ENCODE measurements at regions not wholly inside any gene's neighbourhood (a gene's known extent, or its start where the extent isn't known, plus 50 kb on each side); places are given as distances from the start of the nearest gene placed in this dataset.

DNA sequence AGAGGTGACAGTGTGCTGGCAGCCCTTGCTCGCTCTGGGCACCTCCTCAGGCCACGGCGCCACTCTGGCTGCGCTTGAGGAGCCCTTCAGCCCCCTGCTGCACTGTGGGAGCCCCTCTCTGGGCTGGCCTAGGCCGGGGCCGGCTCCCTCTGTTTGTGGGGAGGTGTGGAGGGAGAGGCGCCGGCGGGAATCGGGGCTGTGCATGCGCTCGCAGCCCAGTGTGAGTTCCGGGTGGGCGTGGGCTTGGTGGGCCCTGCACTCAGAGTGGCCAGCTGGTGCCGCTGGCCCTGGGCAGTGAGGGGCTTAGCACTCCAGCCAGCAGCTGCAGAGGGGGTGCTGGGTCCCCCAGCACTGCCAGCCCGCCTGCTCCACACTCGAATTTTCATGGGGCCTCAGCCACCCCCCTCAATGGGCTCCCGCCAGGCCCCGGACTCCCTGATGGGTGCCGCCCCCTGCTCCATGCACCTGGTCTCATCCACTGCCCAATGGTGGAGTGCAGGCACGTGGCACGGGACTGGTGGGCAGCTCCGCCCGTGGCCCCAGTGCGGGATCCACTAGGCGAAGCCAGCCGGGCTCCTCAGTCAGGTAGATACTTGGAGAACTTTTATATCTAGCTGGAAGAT is 96.7 kb upstream of the BET1 start:
- dilution Hi-C loops (cut with HindIII; ENCODE audit: low sequenced_read_pairs, unreplicated experiment) (no loop called here), in situ Hi-C loops (cut with MboI; ENCODE audit: low sequenced_read_pairs) (no loop called here), intact Hi-C loops (cut with micrococcal nuclease) (no loop called here)
- Histone ChIP-seq H3K9me3 (ENCODE audit: control insufficient read depth, insufficient read depth, low read length) (no peaks in the 10 kb centered on the region), H3K79me1 (ENCODE audit: low read depth in 1 of 2, low read length in 2 of 2) (no peaks in the 10 kb centered on the region), H3K9me1 (ENCODE audit: insufficient read depth, low read length) (peaks cover 2% of the 10 kb centered on the region; the same call in 1 of the 2 replicates), H4K20me1 (ENCODE audit: insufficient read depth, low read length) (no peaks in the 10 kb centered on the region), H3K9ac (ENCODE audit: low read depth, low read length) (no peak overlapping the region), H3K27me3 (ENCODE audit: control insufficient read depth, insufficient read depth, low read length) (no peaks in the 10 kb centered on the region), H3K4ac (ENCODE audit: low read depth, low read length) (no peak overlapping the region), H2BK5ac (ENCODE audit: low read depth, low read length, poor library complexity, severe bottlenecking) (no peak overlapping the region), H2AFZ (replicated peaks; ENCODE audit: low read length, poor library complexity) (no peak overlapping the region), H3K56ac (ENCODE audit: extremely low read depth, insufficient read depth, low read length) (no peak overlapping the region), H4K91ac (ENCODE audit: insufficient read depth, low read depth, low read length) (no peak overlapping the region), H3K36me3 (ENCODE audit: control insufficient read depth, insufficient read depth, low read length) (no peaks in the 10 kb centered on the region), H3K4me1 (ENCODE audit: control insufficient read depth, insufficient read depth, low read length) (peaks cover 7% of the 10 kb centered on the region), H2BK120ac (ENCODE audit: low read depth, low read length) (no peak overlapping the region), H2BK15ac (ENCODE audit: low read depth, low read length) (no peak overlapping the region), H4K5ac (ENCODE audit: low read depth, low read length) (no peak overlapping the region), H3K4me2 (ENCODE audit: low read depth, low read length) (no peak overlapping the region), H3K23ac (ENCODE audit: low read depth, low read length) (no peak overlapping the region), H4K8ac (ENCODE audit: low read depth in 2 of 2, low read length in 2 of 2) (no peak overlapping the region), H3K4me3 (ENCODE audit: insufficient read depth, low read depth, low read length) (no peak overlapping the region), H3K14ac (replicated peaks; ENCODE audit: low read depth, low read length) (no peak overlapping the region), H3K27ac (ENCODE audit: insufficient read depth, low read length) (no peak overlapping the region), H2AK9ac (replicated peaks; ENCODE audit: low read depth, low read length, poor library complexity) (no peak overlapping the region), H2AK5ac (ENCODE audit: low read depth, low read length) (no peak overlapping the region), H2BK20ac (ENCODE audit: low read depth, low read length) (no peak overlapping the region), H3K18ac (ENCODE audit: low read depth, low read length) (no peak overlapping the region; the same call in 1 of the 2 replicates)
- no peak for TF ChIP-seq SMC3 (IDR thresholded peaks at IDR 0.05; ENCODE audit: low read depth, low read length)
- no peak for TF ChIP-seq CHD1 (IDR thresholded peaks at IDR 0.05; ENCODE audit: low read depth, low read length)
- ChIA-PET CTCF (no interaction called here), POLR2A (ENCODE audit: unreplicated experiment) (no interaction called here)
- ATAC-seq (ENCODE audit: low read depth) (no peak), DNase-seq (no peak)
- WGBS, 2 experiments (ENCODE audit: extremely low coverage in 2 of 2, insufficient read length in 1 of 2): 93% methylated on average over 3 of the region's 27 CpGs; no CpG with 5 or more reads in 1 of the 2 experiments
- BruUV-seq (replicated peaks): no TSS peak

Data from IMR-90 (cell line).